Transverse colon (tissue), 3 donors: ENCODE measurements at regions not wholly inside any gene's neighbourhood (a gene's known extent, or its start where the extent isn't known, plus 50 kb on each side); places are given as distances from the start of the nearest gene placed in this dataset.

Experiments
- POLR2A ChIP-seq: fragments of 450-650 bp; IDR thresholded peaks from one replicate; pipeline ENCODE4 v1.6.1; 2016; ENCODE audit warnings: antibody characterized with exemption, mild to moderate bottlenecking, moderate library complexity
- TF ChIP-seq, protein P1 (sequence below), 5 experiments: fragments of 200-600 bp in 3 of 5; fragments of 450-650 bp in 2 of 5; sonication (generic) in 3 of 5; IDR thresholded peaks; 1 replicate in 2 of 5; 2 replicates in 3 of 5; pipeline ENCODE4 v1.5.1; 2016 to 2017; ENCODE audit warnings: antibody characterized with exemption in 5 of 5, inconsistent platforms in 3 of 5, mild to moderate bottlenecking in 2 of 5, moderate library complexity in 1 of 5

- TF ChIP-seq, protein P1, sequence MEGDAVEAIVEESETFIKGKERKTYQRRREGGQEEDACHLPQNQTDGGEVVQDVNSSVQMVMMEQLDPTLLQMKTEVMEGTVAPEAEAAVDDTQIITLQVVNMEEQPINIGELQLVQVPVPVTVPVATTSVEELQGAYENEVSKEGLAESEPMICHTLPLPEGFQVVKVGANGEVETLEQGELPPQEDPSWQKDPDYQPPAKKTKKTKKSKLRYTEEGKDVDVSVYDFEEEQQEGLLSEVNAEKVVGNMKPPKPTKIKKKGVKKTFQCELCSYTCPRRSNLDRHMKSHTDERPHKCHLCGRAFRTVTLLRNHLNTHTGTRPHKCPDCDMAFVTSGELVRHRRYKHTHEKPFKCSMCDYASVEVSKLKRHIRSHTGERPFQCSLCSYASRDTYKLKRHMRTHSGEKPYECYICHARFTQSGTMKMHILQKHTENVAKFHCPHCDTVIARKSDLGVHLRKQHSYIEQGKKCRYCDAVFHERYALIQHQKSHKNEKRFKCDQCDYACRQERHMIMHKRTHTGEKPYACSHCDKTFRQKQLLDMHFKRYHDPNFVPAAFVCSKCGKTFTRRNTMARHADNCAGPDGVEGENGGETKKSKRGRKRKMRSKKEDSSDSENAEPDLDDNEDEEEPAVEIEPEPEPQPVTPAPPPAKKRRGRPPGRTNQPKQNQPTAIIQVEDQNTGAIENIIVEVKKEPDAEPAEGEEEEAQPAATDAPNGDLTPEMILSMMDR (IDR thresholded peaks at IDR 0.05), result no peak
- no peak for TF ChIP-seq POLR2A
Observed at GRCh38 chr22:49215840-49216239, 611.8 kb downstream of the BRD1 start.
